Right cardiac atrium (tissue), 5 donors: ENCODE measurements at regions not wholly inside any gene's neighbourhood (a gene's known extent, or its start where the extent isn't known, plus 50 kb on each side); places are given as distances from the start of the nearest gene placed in this dataset.
"Not testable (repeated sequence)": the region's sequence is repeated elsewhere in the genome, so short reads cannot be mapped to it uniquely, and the experiment has no call there.

Source experiments
- ATAC-seq, 2 donors: fragments of 200-7000 bp; cut with Tn5 transposase; one replicate each; pipeline versions ENCODE4 v1.8.0 to v1.9.1; 2020; ENCODE audit warnings: moderate library complexity in 2 of 2, mild to moderate bottlenecking in 1 of 2
- DNase-seq, 3 donors: peaks; one replicate each; pipeline ENCODE4 v3.0.0-alpha.2; 2020
- H3K27ac ChIP-seq: one replicate; pipeline ENCODE4 v1.5.1; 2013; ENCODE audit warnings: mild to moderate bottlenecking, low read length, control low read depth, moderate library complexity
- H3K27me3 ChIP-seq: one replicate; pipeline ENCODE4 v1.6.1; 2013; ENCODE audit not compliant: control insufficient read depth, insufficient read depth
- H3K4me1 ChIP-seq: one replicate; pipeline ENCODE4 v1.6.1; 2013; ENCODE audit warnings: low read length; ENCODE audit not compliant: control insufficient read depth, insufficient read depth
- H3K4me3 ChIP-seq: one replicate; pipeline ENCODE4 v1.5.1; 2013; ENCODE audit warnings: low read length, control low read depth
- H3K9me3 ChIP-seq: one replicate; pipeline ENCODE4 v1.6.1; 2013; ENCODE audit warnings: low read length; ENCODE audit not compliant: control insufficient read depth
- WGBS: extraction: QIAGEN DNeasy Blood & Tissue Kit; methylation state at CpG from one replicate; pipeline ENCODE4 v1.1.7; 2013; 5-methylcytosine and 5-hydroxymethylcytosine counted together
- intact Hi-C, 4 donors: fragments of 100-400 bp; cut with DNase I; formaldehyde crosslinking; loops; one replicate each; pipeline versions ENCODE4 v1.11.0 to v1.14.0; 2022 to 2023
- donor health status: healthy with polysubstance abuse.
- donor health status: DM: no; HTN: yes; CAD: no.
- donor health status: DM: no; HTN: no; CAD: no.
- donor health status: DM: no; HTN: yes; CAD: no; lungs with severe emphysema.
- donor health status: DM: yes; HTN: yes; CAD: no.

GRCh38 chr6:140462453-140463311 is 1088.2 kb upstream of the CITED2 start:
- intact Hi-C loops = no loop called here
- ATAC-seq (peak; percentile 62 to 89), DNase-seq (no peak)
- 30% methylated on average over 3 of the region's 3 CpGs for WGBS
- Histone ChIP-seq H3K4me3 (no peak overlapping the region), H3K4me1 (no peaks in the 10 kb centered on the region), H3K27ac (peak overlapping the region; percentile 54), H3K9me3 (no peaks in the 10 kb centered on the region), H3K27me3 (no peaks in the 10 kb centered on the region)

GRCh38 chr6:140462076-140462452 is 1087.6 kb upstream of the CITED2 start:
- H3K9me3 ChIP-seq = no peaks in the 10 kb centered on the region
- no peaks in the 10 kb centered on the region for H3K4me1 ChIP-seq
- no peaks in the 10 kb centered on the region for H3K27me3 ChIP-seq
- H3K4me3 ChIP-seq = no peak overlapping the region
- ATAC-seq = peak in 1 of 2 donors; percentile 29
- H3K27ac ChIP-seq = no peak overlapping the region
- intact Hi-C loops = no loop called here
- no peak for DNase-seq

- intact Hi-C loops = no loop called here
- no peak overlapping the region for H3K27ac ChIP-seq
- H3K27me3 ChIP-seq = no peaks in the 10 kb centered on the region
- H3K4me1 ChIP-seq = no peaks in the 10 kb centered on the region
- H3K9me3 ChIP-seq = no peaks in the 10 kb centered on the region
- no peak overlapping the region for H3K4me3 ChIP-seq
- ATAC-seq = no peak
- WGBS = 87% methylated on average over 1 of the region's 1 CpG
- no peak for DNase-seq
Observed at GRCh38 chr6:140460267-140460666, 1085.8 kb upstream of the CITED2 start.

GRCh38 chr6:140459209-140459608 is 1084.8 kb upstream of the CITED2 start:
- H3K9me3 ChIP-seq = no peaks in the 10 kb centered on the region
- no peaks in the 10 kb centered on the region for H3K27me3 ChIP-seq
- ATAC-seq (no peak), DNase-seq (no peak)
- 91% methylated on average over 2 of the region's 2 CpGs for WGBS
- H3K4me3 ChIP-seq = no peak overlapping the region
- H3K27ac ChIP-seq = no peak overlapping the region
- H3K4me1 ChIP-seq = no peaks in the 10 kb centered on the region
- intact Hi-C loops = no loop called here

- H3K27ac ChIP-seq = no peak overlapping the region
- intact Hi-C loops = loop anchor here in 3 of 4 donors (10.0 kb wide), 2 partner anchors 571 to 1071 kb away; partner anchors contain the start of gene CITED2 (in 2 of the 3)
- DNase-seq = no peak
- H3K4me1 ChIP-seq = no peaks in the 10 kb centered on the region
- no peaks in the 10 kb centered on the region for H3K27me3 ChIP-seq
- no peaks in the 10 kb centered on the region for H3K9me3 ChIP-seq
- H3K4me3 ChIP-seq = no peak overlapping the region
- ATAC-seq = no peak
Observed at GRCh38 chr6:140446241-140446640, 1071.8 kb upstream of the CITED2 start.

- no peaks in the 10 kb centered on the region for H3K27me3 ChIP-seq
- intact Hi-C loops = loop anchor here in 3 of 4 donors (10.0 kb wide), 2 partner anchors 571 to 1071 kb away; partner anchors contain the start of gene CITED2 (in 2 of the 3)
- ATAC-seq (no peak), DNase-seq (no peak)
- 36% methylated on average over 3 of the region's 3 CpGs for WGBS
- H3K9me3 ChIP-seq = no peaks in the 10 kb centered on the region
- no peak overlapping the region for H3K27ac ChIP-seq
- H3K4me3 ChIP-seq = no peak overlapping the region
- no peaks in the 10 kb centered on the region for H3K4me1 ChIP-seq
Observed at GRCh38 chr6:140445474-140446004, 1071.1 kb upstream of the CITED2 start.

- not testable (repeated sequence) for H3K4me3 ChIP-seq, DNase-seq, H3K9me3 ChIP-seq, H3K4me1 ChIP-seq, H3K27ac ChIP-seq, H3K27me3 ChIP-seq, ATAC-seq
- WGBS = 90% methylated on average over 7 of the region's 7 CpGs
- intact Hi-C loops = loop anchor here in 3 of 4 donors (5.0 to 10.0 kb wide), 3 partner anchors 568 to 1071 kb away; partner anchors contain the start of gene CITED2 (in 3 of the 3)
Observed at GRCh38 chr6:140443112-140443511, 1068.7 kb upstream of the CITED2 start.

GRCh38 chr6:140441256-140441655 is 1066.8 kb upstream of the CITED2 start:
- 54% methylated on average over 6 of the region's 6 CpGs for WGBS
- Histone ChIP-seq H3K27me3 (no peaks in the 10 kb centered on the region), H3K4me3 (no peak overlapping the region), H3K9me3 (no peaks in the 10 kb centered on the region), H3K27ac (peak overlapping the region; percentile 34), H3K4me1 (no peaks in the 10 kb centered on the region)
- intact Hi-C loops = loop anchor here in 3 of 4 donors (5.0 to 10.0 kb wide), 3 partner anchors 566 to 1069 kb away; partner anchors contain the start of gene CITED2 (in 3 of the 3)
- DNase-seq = peak; percentile 52 to 71 (median 67)
- peak; percentile 91 to 92 for ATAC-seq

- Histone ChIP-seq H3K27me3 (no peaks in the 10 kb centered on the region), H3K9me3 (no peaks in the 10 kb centered on the region), H3K4me3 (no peak overlapping the region), H3K4me1 (no peaks in the 10 kb centered on the region), H3K27ac (no peak overlapping the region)
- intact Hi-C loops = loop anchor here in 3 of 4 donors (5.0 to 10.0 kb wide), 3 partner anchors 566 to 1068 kb away; partner anchors contain the start of gene CITED2 (in 3 of the 3)
- ATAC-seq (no peak), DNase-seq (no peak)
- 42% methylated on average over 2 of the region's 2 CpGs for whole genome bisulfite sequencing
Observed at GRCh38 chr6:140440223-140440835, 1065.9 kb upstream of the CITED2 start.

GRCh38 chr6:140438346-140438735 is 1063.9 kb upstream of the CITED2 start:
- 84% methylated on average over 2 of the region's 2 CpGs for WGBS
- no peak for DNase-seq
- H3K27me3 ChIP-seq = no peaks in the 10 kb centered on the region
- intact Hi-C loops = no loop called here
- no peaks in the 10 kb centered on the region for H3K4me1 ChIP-seq
- no peak overlapping the region for H3K4me3 ChIP-seq
- ATAC-seq = no peak
- no peaks in the 10 kb centered on the region for H3K9me3 ChIP-seq
- no peak overlapping the region for H3K27ac ChIP-seq
